ENCODE measurements at regions not wholly inside any gene's neighbourhood (a gene's known extent, or its start where the extent isn't known, plus 50 kb on each side); places are given as distances from the start of the nearest gene placed in this dataset.

- 96 to 98% methylated on average over 7 of the region's 7 CpGs for WGBS, 2 donors
- no peaks in the 10 kb centered on the region for H3K4me1 ChIP-seq
- H3K9me3 ChIP-seq = no peaks in the 10 kb centered on the region
- no peak overlapping the region for H3K27ac ChIP-seq
- no peak for DNase-seq (ENCODE audit: low spot score in 2 of 2)
- TF ChIP-seq CTCF (IDR thresholded peaks at IDR 0.05) (no peak), EP300 (IDR thresholded peaks at IDR 0.05) (no peak), POLR2A (IDR thresholded peaks at IDR 0.05) (no peak)
- no peaks in the 10 kb centered on the region for H3K36me3 ChIP-seq
- no peaks in the 10 kb centered on the region for H3K27me3 ChIP-seq
- H3K4me3 ChIP-seq = no peak overlapping the region
These were observed 103.9 kb upstream of the SOX21 start for GRCh38 chr13:94816256-94816655.

DNA sequence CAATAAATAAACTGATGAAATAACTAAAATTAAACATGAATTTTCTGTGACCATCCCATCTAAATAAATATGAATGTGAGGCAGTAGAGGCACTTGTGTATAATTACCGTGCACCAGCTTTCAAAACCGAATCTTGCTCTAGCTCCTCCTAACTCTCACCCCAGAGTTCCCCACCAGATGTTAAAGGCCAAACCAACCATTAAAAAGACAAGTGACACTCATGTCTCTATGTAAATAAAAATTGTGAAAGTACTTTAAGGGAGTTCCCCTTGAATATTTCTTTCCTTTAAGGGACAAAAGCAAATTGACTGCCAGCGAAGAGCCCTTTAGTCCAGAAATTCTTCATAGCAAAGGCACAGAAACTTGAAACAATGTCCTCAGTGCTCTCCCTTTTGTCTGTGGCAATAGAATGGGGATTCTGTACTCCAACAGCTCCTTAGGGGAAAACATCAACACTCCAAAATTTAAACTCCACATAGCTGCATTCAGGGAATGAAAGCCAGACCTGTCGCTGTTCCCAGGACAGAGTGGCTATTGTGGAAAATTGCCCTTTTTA is 101.7 kb upstream of the SOX21 start:
- Histone ChIP-seq H3K4me1 (no peaks in the 10 kb centered on the region), H3K4me3 (no peak overlapping the region), H3K9me3 (no peaks in the 10 kb centered on the region), H3K36me3 (no peaks in the 10 kb centered on the region), H3K27me3 (no peaks in the 10 kb centered on the region), H3K27ac (no peak overlapping the region)
- no peak for TF ChIP-seq POLR2A (IDR thresholded peaks at IDR 0.05)
- TF ChIP-seq CTCF (IDR thresholded peaks at IDR 0.05) = no peak
- TF ChIP-seq EP300 (IDR thresholded peaks at IDR 0.05) = no peak
- WGBS, 2 donors = 48 to 58% methylated on average over 4 of the region's 4 CpGs
- DNase-seq (ENCODE audit: low spot score in 2 of 2) = no peak

DNA sequence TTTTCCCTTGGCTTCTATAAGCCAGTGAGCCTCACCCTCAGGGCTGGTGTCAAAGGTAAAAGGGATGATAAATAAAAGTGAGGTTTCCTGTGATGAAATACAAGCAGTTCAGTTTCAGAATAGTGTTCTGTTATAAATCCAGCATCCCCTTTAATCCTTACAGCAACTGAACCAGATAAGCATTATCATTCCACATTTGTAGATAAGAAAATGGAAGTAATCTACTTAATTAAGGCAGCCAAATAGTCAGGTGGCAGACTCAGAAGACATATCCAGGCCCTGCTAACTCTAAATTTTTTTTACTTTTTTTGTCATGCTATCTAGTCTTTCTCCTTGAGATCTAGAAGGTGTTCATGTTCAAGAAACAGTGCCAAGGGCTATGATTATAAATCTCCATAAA is 99.4 kb upstream of the SOX21 start:
- Histone ChIP-seq H3K9me3 (no peaks in the 10 kb centered on the region), H3K36me3 (no peaks in the 10 kb centered on the region), H3K4me1 (peaks cover 0 to 7% (median 0%) of the 10 kb centered on the region in 4 donors), H3K4me3 (no peak overlapping the region), H3K27me3 (no peaks in the 10 kb centered on the region), H3K27ac (no peak overlapping the region)
- TF ChIP-seq POLR2A (IDR thresholded peaks at IDR 0.05) (no peak), EP300 (IDR thresholded peaks at IDR 0.05) (no peak), CTCF (IDR thresholded peaks at IDR 0.05) (no peak)
- DNase-seq (ENCODE audit: low spot score in 2 of 2) = no peak

DNA sequence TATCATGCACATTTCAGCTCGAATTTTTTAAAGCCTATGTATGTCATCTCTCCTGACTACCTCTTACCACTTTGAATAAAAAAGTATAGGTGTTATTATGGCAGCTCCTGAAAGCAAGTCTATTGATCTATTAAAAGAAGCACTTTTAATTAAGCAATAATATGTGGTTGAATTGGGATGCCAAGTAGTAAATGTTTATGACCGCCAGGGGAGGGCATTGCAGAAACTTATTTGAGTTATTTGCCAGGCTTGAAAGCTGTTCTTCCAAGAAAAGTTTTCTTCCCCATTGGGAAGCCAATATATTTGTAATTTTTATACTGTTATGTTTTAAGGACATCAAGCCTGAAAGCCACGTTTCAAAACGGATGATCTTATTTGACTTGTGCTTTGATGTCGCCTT is 88.1 kb upstream of the SOX21 start:
- Histone ChIP-seq H3K4me3 (no peak overlapping the region), H3K9me3 (no peaks in the 10 kb centered on the region), H3K27me3 (no peaks in the 10 kb centered on the region), H3K27ac (no peak overlapping the region), H3K4me1 (peaks cover 0 to 4% (median 0%) of the 10 kb centered on the region in 4 donors), H3K36me3 (no peaks in the 10 kb centered on the region)
- 64 to 71% methylated on average over 5 of the region's 5 CpGs for WGBS, 2 donors
- DNase-seq (ENCODE audit: low spot score in 2 of 2) = no peak
- TF ChIP-seq POLR2A (IDR thresholded peaks at IDR 0.05) = no peak
- no peak for TF ChIP-seq CTCF (IDR thresholded peaks at IDR 0.05)
- TF ChIP-seq EP300 (IDR thresholded peaks at IDR 0.05) = no peak

- H3K4me1 ChIP-seq = peaks cover 0 to 4% (median 0%) of the 10 kb centered on the region in 4 donors
- no peak for DNase-seq (ENCODE audit: low spot score in 2 of 2)
- no peaks in the 10 kb centered on the region for H3K27me3 ChIP-seq
- no peaks in the 10 kb centered on the region for H3K36me3 ChIP-seq
- no peak overlapping the region for H3K27ac ChIP-seq
- no peaks in the 10 kb centered on the region for H3K9me3 ChIP-seq
- TF ChIP-seq EP300 (IDR thresholded peaks at IDR 0.05) = no peak
- no peak overlapping the region for H3K4me3 ChIP-seq
- 55 to 64% methylated on average over 5 of the region's 5 CpGs for WGBS, 2 donors
These were observed 87.0 kb upstream of the SOX21 start for GRCh38 chr13:94799299-94799698.

DNA sequence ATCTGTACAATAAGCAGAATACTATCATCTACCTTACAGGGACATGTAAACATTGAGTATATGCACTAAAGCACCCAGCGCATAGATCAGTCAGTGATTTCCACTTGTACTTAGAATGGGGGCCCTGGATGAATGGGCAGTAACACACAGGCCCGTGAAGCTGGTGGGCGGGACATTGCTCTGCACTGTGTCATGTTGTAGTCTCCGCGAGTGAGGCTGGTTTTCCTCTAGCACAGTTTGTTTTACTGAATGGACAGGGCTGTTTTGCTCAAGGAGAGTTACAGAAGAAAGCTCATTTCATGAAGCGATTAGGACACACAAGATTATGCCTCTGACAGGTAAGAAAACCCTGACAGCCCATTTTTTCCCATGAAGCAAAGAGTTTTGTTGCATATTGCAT is 86.4 kb upstream of the SOX21 start:
- H3K4me3 ChIP-seq = no peak overlapping the region

More for the DNA sequence above, 86.4 kb upstream of the SOX21 start:
- Histone ChIP-seq H3K27ac (no peak overlapping the region), H3K27me3 (no peaks in the 10 kb centered on the region), H3K36me3 (no peaks in the 10 kb centered on the region), H3K9me3 (no peaks in the 10 kb centered on the region), H3K4me1 (peaks cover 0 to 4% (median 0%) of the 10 kb centered on the region in 4 donors)
- no peak for TF ChIP-seq EP300 (IDR thresholded peaks at IDR 0.05)
- TF ChIP-seq POLR2A (IDR thresholded peaks at IDR 0.05) = no peak
- TF ChIP-seq CTCF (IDR thresholded peaks at IDR 0.05) = no peak
- DNase-seq (ENCODE audit: low spot score in 2 of 2) = no peak
- 70 to 75% methylated on average over 6 of the region's 6 CpGs for WGBS, 2 donors
